Transverse colon (tissue), 4 donors: ENCODE measurements at regions not wholly inside any gene's neighbourhood (a gene's known extent, or its start where the extent isn't known, plus 50 kb on each side); places are given as distances from the start of the nearest gene placed in this dataset.

Source experiments
- DNase-seq: peaks from one replicate; pipeline ENCODE4 v3.0.0-alpha.2; 2019
- H3K27ac ChIP-seq, 4 donors: fragments of 200-600 bp; sonication (generic); 2 replicates each; pipeline ENCODE4 v1.5.1; 2016 to 2018; ENCODE audit warnings: inconsistent platforms in 4 of 4
- H3K27me3 ChIP-seq: fragments of 200-600 bp; sonication (generic); 2 replicates; pipeline ENCODE4 v1.5.1; 2017; ENCODE audit warnings: inconsistent platforms
- H3K36me3 ChIP-seq, 4 donors: fragments of 200-600 bp; sonication (generic); 2 replicates each; pipeline ENCODE4 v1.5.1; 2017 to 2019; ENCODE audit warnings: inconsistent platforms in 4 of 4
- H3K4me1 ChIP-seq, 4 donors: fragments of 200-600 bp; sonication (generic); 2 replicates each; pipeline ENCODE4 v1.5.1; 2017 to 2020; ENCODE audit warnings: inconsistent platforms in 4 of 4
- H3K4me3 ChIP-seq, 4 donors: fragments of 200-600 bp; sonication (generic); 1 replicate in 1 of 4; 2 replicates in 3 of 4; pipeline versions ENCODE4 v1.5.1 to v1.6.1; 2017 to 2019; ENCODE audit warnings: inconsistent platforms in 4 of 4
- H3K9me3 ChIP-seq, 2 donors: fragments of 200-600 bp; sonication (generic); 2 replicates each; pipeline ENCODE4 v1.5.1; 2017 to 2019; ENCODE audit warnings: inconsistent platforms in 2 of 2
- EP300 ChIP-seq: sonication (generic); formaldehyde crosslinking; IDR thresholded peaks from one replicate; pipeline ENCODE4 v1.6.1; 2017; ENCODE audit warnings: antibody characterized with exemption, low read depth
- POLR2A ChIP-seq: fragments of 450-650 bp; IDR thresholded peaks from one replicate; pipeline ENCODE4 v1.6.1; 2016; ENCODE audit warnings: antibody characterized with exemption, mild to moderate bottlenecking, moderate library complexity
- POLR2AphosphoS5 ChIP-seq, 3 donors: sonication (generic); formaldehyde crosslinking; IDR thresholded peaks; one replicate each; pipeline ENCODE4 v1.6.1; 2016; ENCODE audit warnings: antibody characterized with exemption in 3 of 3
- WGBS, 2 donors: methylation state at CpG; one replicate each; pipeline ENCODE4 v1.1.5; 2018; ENCODE audit warnings: low coverage in 1 of 2; 5-methylcytosine and 5-hydroxymethylcytosine counted together
- in situ Hi-C, 4 donors: fragments of 200-750 bp; cut with MboI; loops; one replicate each; pipeline versions ENCODE4 v1.15.0 to v1.15.1; 2017; ENCODE audit warnings: low sequenced_read_pairs in 3 of 4, low pct_ligation_motif_present in 1 of 4, low pct_unique_long_range_greater_than_20kb in 1 of 4
- intact Hi-C: fragments of 100-400 bp; cut with DNase I; formaldehyde crosslinking; loops from one replicate; pipeline ENCODE4 v1.15.1; 2023; ENCODE audit warnings: low total_unique reads
- TF ChIP-seq, protein P1 (sequence below), 5 experiments: fragments of 200-600 bp in 3 of 5; fragments of 450-650 bp in 2 of 5; sonication (generic) in 3 of 5; IDR thresholded peaks; 1 replicate in 2 of 5; 2 replicates in 3 of 5; pipeline ENCODE4 v1.5.1; 2016 to 2017; ENCODE audit warnings: antibody characterized with exemption in 5 of 5, inconsistent platforms in 3 of 5, mild to moderate bottlenecking in 2 of 5, moderate library complexity in 1 of 5

DNA sequence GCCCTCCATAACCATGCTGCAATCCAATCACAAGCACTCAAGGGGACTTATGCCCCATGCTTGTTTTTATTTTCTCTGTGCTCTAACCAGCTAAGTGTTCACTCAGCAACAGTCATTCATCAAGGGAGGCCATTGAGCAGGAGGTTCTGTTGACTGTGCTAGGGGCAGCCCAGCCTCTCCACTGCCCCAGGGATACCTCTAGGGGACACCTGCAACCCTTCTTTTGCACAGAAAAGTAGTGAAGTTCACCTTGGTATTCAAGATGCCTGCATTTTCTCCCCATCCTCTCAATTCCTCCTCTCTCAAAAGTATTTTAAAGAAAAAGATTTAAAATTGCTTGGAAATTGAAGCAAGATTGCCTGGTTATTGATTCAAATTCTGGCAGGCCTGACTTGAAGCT is 124.7 kb upstream of the GNAO1 start:
- Histone ChIP-seq H3K4me1 (no peaks in the 10 kb centered on the region), H3K27me3 (no peaks in the 10 kb centered on the region), H3K36me3 (no peaks in the 10 kb centered on the region), H3K9me3 (no peaks in the 10 kb centered on the region), H3K27ac (no peak overlapping the region), H3K4me3 (no peak overlapping the region)
- in situ Hi-C loops, result no loop called here
- no peak for DNase-seq
- TF ChIP-seq POLR2A, result no peak
- TF ChIP-seq, protein P1, sequence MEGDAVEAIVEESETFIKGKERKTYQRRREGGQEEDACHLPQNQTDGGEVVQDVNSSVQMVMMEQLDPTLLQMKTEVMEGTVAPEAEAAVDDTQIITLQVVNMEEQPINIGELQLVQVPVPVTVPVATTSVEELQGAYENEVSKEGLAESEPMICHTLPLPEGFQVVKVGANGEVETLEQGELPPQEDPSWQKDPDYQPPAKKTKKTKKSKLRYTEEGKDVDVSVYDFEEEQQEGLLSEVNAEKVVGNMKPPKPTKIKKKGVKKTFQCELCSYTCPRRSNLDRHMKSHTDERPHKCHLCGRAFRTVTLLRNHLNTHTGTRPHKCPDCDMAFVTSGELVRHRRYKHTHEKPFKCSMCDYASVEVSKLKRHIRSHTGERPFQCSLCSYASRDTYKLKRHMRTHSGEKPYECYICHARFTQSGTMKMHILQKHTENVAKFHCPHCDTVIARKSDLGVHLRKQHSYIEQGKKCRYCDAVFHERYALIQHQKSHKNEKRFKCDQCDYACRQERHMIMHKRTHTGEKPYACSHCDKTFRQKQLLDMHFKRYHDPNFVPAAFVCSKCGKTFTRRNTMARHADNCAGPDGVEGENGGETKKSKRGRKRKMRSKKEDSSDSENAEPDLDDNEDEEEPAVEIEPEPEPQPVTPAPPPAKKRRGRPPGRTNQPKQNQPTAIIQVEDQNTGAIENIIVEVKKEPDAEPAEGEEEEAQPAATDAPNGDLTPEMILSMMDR (IDR thresholded peaks at IDR 0.05), result no peak
- no peak for TF ChIP-seq POLR2AphosphoS5 (IDR thresholded peaks at IDR 0.05)
- no peak for TF ChIP-seq EP300
- intact Hi-C loops, result no loop called here

DNA sequence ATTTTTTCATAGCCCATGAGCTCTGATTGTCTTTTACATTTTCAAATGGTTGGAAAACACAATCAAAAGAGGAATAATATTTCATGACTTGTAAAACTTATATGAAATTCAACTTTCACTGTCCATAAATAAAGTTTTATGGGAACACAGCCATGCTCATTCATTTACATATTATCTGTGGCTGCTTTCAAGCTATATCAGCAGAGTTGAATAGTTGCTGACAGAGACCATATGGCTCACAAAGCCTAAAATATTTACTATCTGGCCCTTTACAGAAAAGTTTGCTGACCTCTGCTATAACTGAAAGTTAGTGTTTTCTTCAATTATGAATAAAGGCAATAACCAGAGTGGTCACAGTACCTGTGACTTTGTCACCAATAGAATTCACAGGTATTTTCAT is 128.2 kb upstream of the GNAO1 start:
- no peak overlapping the region for H3K4me3 ChIP-seq
- H3K36me3 ChIP-seq, result no peaks in the 10 kb centered on the region
- TF ChIP-seq, protein P1 (IDR thresholded peaks at IDR 0.05), result no peak
- TF ChIP-seq POLR2A (no peak), EP300 (no peak), POLR2AphosphoS5 (IDR thresholded peaks at IDR 0.05) (no peak)
- intact Hi-C loops, result no loop called here
- H3K27me3 ChIP-seq, result no peaks in the 10 kb centered on the region
- in situ Hi-C loops, result no loop called here
- no peaks in the 10 kb centered on the region for H3K4me1 ChIP-seq
- DNase-seq, result no peak
- no peaks in the 10 kb centered on the region for H3K9me3 ChIP-seq
- H3K27ac ChIP-seq, result no peak overlapping the region

DNA sequence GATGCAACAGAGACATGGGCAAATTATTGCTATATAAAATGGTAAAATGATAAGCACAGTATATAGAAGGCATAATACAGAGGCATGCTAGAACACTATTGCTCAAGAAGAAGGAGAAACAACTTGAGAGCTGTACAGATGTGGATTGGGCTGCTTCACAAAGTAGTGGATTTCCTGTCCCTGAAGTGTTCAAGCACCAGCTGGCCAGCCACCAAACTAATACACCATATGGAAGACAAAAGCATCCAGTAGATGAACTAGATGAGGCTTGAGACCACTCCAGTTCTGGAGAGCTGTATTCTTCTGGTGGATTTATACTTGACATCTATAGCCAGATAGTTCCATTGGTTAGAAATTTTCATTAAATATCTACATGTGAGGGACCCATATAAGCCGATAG is 134.1 kb upstream of the GNAO1 start:
- Histone ChIP-seq H3K27ac (no peak overlapping the region), H3K36me3 (no peaks in the 10 kb centered on the region), H3K4me3 (no peak overlapping the region), H3K4me1 (no peaks in the 10 kb centered on the region), H3K27me3 (no peaks in the 10 kb centered on the region), H3K9me3 (no peaks in the 10 kb centered on the region)
- WGBS, 2 donors, result 64 to 67% methylated on average over 1 of the region's 1 CpG
- TF ChIP-seq POLR2A (no peak), POLR2AphosphoS5 (IDR thresholded peaks at IDR 0.05) (no peak), EP300 (no peak)
- TF ChIP-seq, protein P1 (IDR thresholded peaks at IDR 0.05), result no peak
- in situ Hi-C loops, result no loop called here
- DNase-seq, result no peak
- intact Hi-C loops, result no loop called here

DNA sequence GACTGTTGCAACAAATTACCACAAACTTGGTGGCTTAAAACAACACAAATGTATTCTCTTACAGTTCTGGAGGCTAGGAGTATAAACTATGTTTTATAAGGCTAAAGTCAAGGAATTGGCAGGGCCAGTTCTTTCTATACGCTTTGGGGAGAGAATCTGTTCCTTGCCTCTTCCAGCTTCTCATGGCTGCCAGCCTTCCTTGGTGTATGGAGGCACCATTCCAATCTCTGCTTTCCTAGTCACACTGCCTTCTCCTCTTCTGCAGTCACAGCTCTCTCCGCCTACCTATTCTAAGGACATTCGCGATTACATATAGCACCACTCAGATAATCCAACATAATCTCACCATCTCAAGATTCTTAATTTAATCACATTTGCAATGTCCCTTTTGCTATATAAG is 140.4 kb upstream of the GNAO1 start:
- in situ Hi-C loops, result no loop called here
- intact Hi-C loops, result no loop called here
- WGBS, 2 donors, result 93 to 100% methylated on average over 3 to 4 of the region's 4 CpGs

More for the DNA sequence above, 140.4 kb upstream of the GNAO1 start:
- DNase-seq, result no peak
- Histone ChIP-seq H3K9me3 (no peaks in the 10 kb centered on the region), H3K4me1 (no peaks in the 10 kb centered on the region), H3K27ac (no peak overlapping the region), H3K4me3 (no peak overlapping the region), H3K27me3 (no peaks in the 10 kb centered on the region), H3K36me3 (no peaks in the 10 kb centered on the region)
- TF ChIP-seq, protein P1 (IDR thresholded peaks at IDR 0.05), result no peak
- no peak for TF ChIP-seq EP300
- no peak for TF ChIP-seq POLR2AphosphoS5 (IDR thresholded peaks at IDR 0.05)
- TF ChIP-seq POLR2A, result no peak
